ENCODE measurements at regions not wholly inside any gene's neighbourhood (a gene's known extent, or its start where the extent isn't known, plus 50 kb on each side); places are given as distances from the start of the nearest gene placed in this dataset.

DNA sequence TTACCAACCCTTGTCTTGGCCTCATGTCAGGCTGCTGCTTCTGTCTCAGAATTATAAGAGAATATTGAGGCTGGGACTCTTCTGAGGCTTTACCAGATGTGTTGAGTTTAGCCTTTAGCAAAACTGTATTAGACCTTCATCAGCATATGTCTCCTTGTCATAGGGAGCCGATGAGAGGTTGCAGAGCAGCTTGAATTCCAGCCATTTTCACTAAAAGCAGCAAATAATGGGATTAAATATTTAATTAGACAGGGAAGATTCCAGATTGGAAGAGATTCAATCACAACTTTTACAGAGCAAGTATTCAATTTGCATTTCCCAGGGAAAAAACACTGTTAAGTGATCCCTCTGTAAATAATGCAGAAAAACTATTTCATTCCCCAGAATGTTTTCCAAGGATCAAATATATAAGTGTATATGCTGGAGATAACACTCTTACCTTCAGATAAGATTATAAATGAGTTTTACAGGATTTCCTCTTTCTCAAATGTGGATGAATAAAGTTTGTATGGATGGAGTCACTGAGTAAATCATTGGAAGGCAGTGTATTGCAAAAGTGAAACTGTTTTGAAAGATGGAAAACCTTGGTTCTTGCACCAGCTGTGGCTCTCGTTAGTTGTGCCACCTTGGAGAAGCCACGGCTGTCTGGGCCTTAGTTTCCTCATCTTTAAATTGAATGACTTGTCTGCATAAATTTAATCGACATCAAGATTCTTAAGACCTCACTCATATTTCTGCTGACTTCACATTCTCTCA lies 466.4 kb upstream of the SGO1 start:
- no peak overlapping the region for H3K27ac ChIP-seq
- POLR2A ChIA-PET (ENCODE audit: low non-redundant PET), result no interaction called here
- TF ChIP-seq, protein P1, sequence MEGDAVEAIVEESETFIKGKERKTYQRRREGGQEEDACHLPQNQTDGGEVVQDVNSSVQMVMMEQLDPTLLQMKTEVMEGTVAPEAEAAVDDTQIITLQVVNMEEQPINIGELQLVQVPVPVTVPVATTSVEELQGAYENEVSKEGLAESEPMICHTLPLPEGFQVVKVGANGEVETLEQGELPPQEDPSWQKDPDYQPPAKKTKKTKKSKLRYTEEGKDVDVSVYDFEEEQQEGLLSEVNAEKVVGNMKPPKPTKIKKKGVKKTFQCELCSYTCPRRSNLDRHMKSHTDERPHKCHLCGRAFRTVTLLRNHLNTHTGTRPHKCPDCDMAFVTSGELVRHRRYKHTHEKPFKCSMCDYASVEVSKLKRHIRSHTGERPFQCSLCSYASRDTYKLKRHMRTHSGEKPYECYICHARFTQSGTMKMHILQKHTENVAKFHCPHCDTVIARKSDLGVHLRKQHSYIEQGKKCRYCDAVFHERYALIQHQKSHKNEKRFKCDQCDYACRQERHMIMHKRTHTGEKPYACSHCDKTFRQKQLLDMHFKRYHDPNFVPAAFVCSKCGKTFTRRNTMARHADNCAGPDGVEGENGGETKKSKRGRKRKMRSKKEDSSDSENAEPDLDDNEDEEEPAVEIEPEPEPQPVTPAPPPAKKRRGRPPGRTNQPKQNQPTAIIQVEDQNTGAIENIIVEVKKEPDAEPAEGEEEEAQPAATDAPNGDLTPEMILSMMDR (conservative IDR thresholded peaks at IDR 0.05; ENCODE audit: low read depth), result no peak

DNA sequence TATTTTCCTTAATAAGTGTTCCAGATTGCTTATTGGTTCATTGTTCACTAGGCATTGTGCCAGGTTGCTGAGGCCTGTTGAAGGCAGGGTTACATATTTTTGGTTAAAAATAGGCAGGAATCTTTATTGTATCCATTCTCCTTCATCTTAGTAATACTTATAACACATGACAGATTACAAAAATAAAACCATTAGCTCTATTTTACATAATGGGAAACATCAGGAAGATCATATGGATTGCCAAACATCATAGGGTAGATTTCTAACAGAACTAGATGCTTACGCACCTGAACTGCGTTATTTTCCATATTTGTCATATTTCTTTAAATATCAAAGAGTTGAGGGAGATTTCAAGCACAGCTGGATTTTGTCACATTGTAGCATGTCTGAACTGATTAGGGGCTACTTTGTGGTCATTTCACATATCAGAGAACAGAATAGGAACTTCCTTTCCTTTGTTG lies 462.9 kb upstream of the SGO1 start:
- TF ChIP-seq, protein P1 (conservative IDR thresholded peaks at IDR 0.05; ENCODE audit: low read depth), result no peak
- CTCF ChIA-PET, result interaction anchor here (0.6 kb wide), 1 partner anchor 383 kb away, joined by 3 read pairs; no protein-coding TSS in a partner anchor
- no peak overlapping the region for H3K27ac ChIP-seq
- DNase-seq (ENCODE audit: low spot score), result no peak
- POLR2A ChIA-PET (ENCODE audit: low non-redundant PET), result no interaction called here

More for the DNA sequence above, 466.4 kb upstream of the SGO1 start:
- no peak for DNase-seq (ENCODE audit: low spot score)
- CTCF ChIA-PET, result no interaction called here

DNA sequence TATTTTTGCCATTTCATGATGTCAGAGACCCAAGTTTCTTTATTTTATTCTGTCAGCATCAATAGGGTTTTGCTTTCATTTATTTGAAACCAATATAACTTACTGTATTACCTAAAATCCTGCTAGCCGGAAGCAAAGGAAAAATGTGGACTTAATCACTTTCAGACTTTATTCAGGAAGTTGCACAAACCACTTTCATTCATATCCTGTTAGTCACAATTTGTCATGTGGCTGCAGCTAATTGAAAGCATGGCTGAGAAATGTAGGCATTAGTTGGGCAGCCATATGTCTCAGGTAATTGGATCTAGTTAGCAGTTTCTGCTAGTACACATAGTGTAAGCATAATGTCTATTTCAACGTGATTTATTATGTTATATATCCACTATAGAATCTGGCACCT lies 462.3 kb upstream of the SGO1 start:
- TF ChIP-seq, protein P1 (conservative IDR thresholded peaks at IDR 0.05; ENCODE audit: low read depth), result no peak
- ChIA-PET POLR2A (ENCODE audit: low non-redundant PET) (no interaction called here), CTCF (interaction anchor here (0.6 kb wide), 1 partner anchor 384 kb away, joined by 3 read pairs; no protein-coding TSS in a partner anchor)
- DNase-seq (ENCODE audit: low spot score), result peak; percentile 8
- H3K27ac ChIP-seq, result no peak overlapping the region

DNA sequence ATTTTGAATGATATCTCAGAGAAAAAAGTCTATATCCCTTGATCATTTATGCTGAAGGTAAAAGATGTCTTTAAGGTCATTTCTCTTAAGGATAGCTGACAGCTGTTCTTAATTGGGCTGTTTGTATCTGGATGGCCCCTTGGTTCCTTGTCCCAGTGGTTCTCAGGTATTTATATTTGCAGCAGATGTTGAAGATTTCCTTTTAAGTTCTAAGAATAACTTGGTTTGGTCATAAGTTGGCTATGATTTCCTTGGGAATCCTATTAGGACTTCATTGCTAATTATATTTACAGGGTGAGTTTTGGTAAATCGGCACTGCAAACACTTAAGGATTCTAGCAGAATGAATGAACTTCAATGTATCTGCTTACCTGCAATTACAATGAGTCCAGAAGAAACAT lies 460.4 kb upstream of the SGO1 start:
- DNase-seq (ENCODE audit: low spot score), result no peak
- POLR2A ChIA-PET (ENCODE audit: low non-redundant PET), result no interaction called here
- CTCF ChIA-PET, result interaction anchor here (0.7 kb wide), 1 partner anchor 657 kb away, joined by 3 read pairs; no protein-coding TSS in a partner anchor
- TF ChIP-seq, protein P1 (conservative IDR thresholded peaks at IDR 0.05; ENCODE audit: low read depth), result no peak
- no peak overlapping the region for H3K27ac ChIP-seq

DNA sequence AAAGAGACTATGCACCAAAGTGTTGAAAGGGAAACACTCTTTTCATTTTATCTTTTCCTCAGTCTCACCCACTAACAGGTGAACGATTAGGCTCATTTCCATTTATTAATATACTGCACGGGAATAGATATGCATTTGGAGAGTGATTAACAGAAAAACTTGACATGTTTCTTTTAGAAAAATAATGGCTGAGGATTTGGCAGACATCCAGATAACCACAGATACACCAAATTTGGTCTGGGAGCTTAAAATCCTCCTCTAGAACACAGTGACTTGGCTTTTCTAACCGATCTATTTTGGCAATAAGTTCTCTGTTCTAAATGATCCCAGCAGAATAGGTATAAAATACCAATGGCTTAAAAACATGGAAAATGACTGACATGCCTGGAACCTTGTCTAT lies 459.3 kb upstream of the SGO1 start:
- DNase-seq (ENCODE audit: low spot score), result no peak
- ChIA-PET POLR2A (ENCODE audit: low non-redundant PET) (no interaction called here), CTCF (no interaction called here)
- TF ChIP-seq, protein P1 (conservative IDR thresholded peaks at IDR 0.05; ENCODE audit: low read depth), result no peak
- no peak overlapping the region for H3K27ac ChIP-seq

DNA sequence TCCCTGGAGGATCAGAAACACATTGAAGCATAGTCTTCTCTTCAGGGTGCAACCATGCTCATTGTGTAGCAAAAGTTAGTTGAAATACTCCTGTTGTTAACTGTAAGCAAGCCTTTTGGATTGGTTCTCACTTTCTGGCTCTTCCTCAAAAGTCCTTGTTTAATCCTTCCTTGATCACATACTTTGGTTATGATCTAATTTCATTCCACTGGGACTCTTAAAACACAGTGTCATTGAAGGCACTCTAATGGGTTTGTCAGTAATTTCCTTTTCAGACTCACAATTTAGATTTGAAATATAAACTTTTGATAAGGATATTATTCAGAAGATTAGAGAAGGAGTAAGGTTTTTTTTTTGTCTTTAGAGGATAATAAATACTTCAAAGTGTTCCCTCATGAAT lies 451.7 kb upstream of the SGO1 start:
- POLR2A ChIA-PET (ENCODE audit: low non-redundant PET), result no interaction called here
- CTCF ChIA-PET, result no interaction called here
- H3K27ac ChIP-seq, result no peak overlapping the region
- TF ChIP-seq, protein P1 (conservative IDR thresholded peaks at IDR 0.05; ENCODE audit: low read depth), result no peak
- DNase-seq (ENCODE audit: low spot score), result no peak
